HG02885 (cell line): ENCODE measurements at regions not wholly inside any gene's neighbourhood (a gene's known extent, or its start where the extent isn't known, plus 50 kb on each side); places are given as distances from the start of the nearest gene placed in this dataset.
"Not testable (repeated sequence)": the region's sequence is repeated elsewhere in the genome, so short reads cannot be mapped to it uniquely, and the experiment has no call there.

Experiments
- ATAC-seq: cut with Tn5 transposase; IDR thresholded peaks from one replicate; pipeline ENCODE4 v1.9.1; 2021; ENCODE audit warnings: mild to moderate bottlenecking; ENCODE audit not compliant: unreplicated experiment, poor library complexity

DNA sequence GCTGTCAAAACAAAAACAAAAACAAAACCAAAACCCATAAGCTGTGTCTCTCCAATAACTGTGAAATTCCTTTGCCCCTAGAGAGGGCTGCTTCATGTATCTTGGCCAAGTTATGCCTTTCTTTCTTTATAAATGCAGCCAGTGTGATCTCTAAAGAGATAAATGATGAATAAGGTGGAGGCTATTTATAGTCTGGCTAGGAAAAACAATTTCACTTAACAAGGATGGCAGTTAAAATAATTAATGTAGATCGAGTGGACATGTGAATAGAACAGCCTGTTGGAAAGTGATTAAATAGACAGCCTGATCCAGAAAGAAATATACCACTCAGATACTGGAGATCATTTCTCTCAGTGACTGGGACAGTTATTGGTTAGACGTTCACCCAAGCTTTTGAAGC is 1666.9 kb upstream of the CELF4 start:
- no peak for ATAC-seq

DNA sequence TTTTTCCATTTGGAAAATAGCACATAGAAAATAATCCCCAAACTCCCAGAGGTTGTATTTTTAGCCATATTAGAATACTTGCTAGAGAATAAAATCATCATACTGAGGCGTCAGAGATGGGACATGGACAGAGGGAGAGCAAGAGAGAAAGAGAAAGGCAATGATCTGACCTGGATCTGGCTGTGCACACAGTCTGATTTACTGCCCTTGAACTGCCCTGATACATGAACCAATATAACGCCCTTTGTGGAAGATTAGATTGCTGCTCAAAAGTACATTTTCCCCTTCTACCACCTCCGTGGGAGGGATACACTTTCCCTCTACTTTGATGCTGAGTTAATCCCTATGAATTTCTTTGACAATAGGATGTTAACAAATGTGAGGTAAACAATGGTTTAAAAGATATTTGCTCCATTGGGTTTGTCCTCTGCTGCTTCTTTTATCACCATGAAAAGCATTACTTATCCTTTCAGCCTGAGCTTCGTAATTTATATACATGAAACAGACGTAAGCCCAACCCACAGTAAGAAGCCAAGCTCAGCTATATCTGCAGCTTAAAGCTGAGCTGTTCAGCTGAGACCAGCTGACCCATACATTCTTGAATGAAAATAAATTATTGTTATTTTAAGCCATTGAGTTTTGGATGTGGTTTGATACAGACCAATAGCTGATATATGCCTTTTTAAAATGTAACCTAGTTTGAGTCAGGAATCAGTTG is 1664.6 kb upstream of the CELF4 start:
- ATAC-seq = no peak

DNA sequence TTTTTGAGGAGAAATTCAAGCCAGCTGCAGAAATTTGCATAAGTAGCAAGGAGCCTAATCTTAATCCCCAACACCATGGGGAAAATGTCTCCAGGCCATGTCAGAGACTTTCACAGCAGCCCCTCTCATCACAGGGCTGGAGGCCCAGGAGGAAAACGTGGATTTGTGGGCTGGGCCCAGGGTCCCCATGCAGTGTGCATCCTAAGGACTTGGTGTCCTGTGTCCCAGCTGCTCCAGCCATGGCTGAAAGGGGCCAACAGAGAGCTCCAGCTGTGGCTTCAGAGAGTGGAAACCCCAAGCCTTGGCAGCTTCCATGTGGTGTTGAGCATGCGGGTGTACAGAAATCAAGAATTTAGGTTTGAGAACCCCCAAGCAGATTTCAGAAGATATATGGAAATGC is 1662.2 kb upstream of the CELF4 start:
- not testable (repeated sequence) for ATAC-seq

DNA sequence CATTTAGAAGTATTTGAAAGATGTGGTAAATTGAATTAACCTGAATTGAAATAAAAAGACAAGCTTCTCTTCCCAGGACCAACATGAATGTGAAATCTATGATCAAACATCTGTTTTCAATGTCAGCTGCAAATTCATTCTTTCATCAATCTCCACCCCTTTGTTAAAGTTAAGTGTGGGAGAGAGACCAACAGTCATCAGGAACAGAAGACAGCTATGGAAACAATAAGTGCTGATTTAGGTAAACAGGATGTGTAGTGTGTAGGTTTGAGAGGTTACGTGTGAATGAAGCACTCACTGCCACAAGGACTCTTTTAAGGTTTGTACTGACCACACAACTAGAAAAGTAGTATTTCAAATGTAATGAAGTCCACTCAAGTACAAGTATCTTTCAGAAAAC is 1659.8 kb upstream of the CELF4 start:
- no peak for ATAC-seq

DNA sequence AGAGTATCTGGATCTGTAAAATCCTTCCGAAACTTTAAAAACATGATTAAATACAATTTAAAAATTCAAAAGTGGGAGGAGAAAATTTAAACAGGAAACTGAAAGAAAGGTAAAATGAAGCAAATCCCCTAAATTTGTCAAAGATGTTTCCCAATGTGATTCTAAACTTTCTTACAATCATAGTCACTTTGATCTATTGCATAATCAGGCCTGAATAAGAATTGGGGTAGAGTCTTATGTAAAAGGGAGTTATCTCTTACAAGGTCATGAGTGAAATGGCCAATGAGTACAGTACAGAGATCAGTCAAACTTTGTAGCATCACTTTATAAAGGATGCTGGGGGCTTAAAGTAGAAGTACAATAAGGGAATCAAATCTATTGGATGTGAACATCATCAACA is 1657.7 kb upstream of the CELF4 start:
- ATAC-seq = no peak

DNA sequence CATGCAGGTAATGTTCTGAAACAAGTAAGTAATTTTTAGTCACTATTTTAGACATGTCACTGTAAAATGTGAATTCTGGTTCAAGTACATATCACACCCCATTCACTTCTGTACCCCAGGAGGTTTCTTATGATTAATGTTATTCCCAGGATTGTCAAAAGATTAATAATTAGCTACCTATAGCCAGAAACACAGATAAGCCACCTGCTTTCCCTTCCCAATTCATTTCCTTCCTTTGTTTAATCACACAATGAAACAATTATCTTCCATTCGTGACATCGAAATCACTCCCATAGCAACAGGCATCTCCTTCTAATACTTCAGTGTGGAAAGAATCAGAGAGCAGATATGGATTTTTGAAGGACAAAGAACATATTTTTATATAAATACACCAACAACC is 1650.3 kb upstream of the CELF4 start:
- no peak for ATAC-seq

DNA sequence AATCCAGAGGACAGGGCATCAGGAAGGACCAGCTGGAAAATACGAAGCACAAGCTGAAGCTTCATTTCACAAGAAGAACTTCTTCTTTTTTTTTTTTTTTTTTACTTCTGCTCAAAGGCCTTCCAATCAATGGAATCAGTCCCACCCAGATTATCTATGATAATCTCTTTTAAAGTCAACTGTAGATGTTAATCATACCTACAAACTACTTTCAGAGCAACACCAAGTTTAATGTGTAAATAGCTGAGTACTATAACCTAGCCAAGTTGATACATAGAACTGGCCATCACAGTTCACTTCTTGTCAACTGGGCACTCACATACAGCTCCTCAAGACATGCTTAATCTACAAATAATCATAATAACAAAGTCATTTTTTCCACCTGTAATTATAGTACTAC is 1645.9 kb upstream of the CELF4 start:
- no peak for ATAC-seq

DNA sequence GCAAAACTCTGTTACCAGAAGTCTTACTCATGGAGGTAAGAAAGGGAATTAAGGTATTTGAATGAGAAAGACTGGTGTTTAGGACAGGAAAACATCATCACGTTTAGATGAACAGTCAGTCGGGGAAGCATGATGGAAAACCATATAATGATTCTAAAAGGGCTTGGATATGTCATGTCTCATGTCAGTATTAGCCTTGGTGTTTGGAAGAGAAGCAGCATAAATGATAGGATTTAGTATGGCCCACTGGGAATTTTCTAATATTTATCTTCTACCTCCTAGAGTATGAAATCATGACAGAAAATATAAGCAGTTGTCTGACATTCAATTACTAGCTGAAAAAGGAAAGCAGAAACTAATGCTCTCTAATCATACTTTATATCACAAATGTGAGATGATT is 1643.6 kb upstream of the CELF4 start:
- no peak for ATAC-seq

DNA sequence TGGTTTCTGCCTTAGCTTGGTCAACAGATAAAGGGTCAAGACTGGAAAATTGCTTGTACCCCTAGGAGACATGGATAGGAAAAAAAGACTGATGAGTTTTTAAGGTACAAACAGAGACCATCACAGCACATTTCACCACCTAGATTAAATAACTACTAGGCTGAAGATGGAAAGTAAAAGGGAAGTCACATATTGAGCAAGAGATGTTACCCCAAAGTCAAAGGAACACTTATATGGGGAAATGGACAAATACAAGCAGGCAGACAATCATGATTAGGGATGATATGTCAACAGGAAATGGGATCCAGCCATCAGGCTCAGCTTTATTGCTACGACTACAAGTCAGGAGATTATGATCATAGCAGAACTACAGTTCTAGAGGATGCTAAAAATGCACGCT is 1643.1 kb upstream of the CELF4 start:
- no peak for ATAC-seq

DNA sequence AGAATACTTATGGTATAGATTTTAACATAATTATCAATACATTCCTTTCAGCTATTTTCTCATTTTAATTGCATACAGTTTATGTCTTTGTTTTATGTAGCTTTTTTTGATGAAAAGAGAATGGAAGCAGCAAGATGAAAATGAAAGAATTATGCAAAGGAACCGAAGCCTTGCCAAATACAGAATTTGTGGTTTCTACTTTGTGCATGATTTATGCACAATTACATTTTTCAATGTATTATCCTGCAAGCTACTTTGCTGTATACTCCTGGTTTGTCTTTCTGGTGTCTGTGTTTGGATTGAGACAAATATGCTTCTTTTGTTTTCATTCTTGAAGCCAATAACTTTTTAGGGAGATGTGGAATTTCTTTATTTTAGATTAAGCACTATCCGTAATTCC is 1642.6 kb upstream of the CELF4 start:
- no peak for ATAC-seq

DNA sequence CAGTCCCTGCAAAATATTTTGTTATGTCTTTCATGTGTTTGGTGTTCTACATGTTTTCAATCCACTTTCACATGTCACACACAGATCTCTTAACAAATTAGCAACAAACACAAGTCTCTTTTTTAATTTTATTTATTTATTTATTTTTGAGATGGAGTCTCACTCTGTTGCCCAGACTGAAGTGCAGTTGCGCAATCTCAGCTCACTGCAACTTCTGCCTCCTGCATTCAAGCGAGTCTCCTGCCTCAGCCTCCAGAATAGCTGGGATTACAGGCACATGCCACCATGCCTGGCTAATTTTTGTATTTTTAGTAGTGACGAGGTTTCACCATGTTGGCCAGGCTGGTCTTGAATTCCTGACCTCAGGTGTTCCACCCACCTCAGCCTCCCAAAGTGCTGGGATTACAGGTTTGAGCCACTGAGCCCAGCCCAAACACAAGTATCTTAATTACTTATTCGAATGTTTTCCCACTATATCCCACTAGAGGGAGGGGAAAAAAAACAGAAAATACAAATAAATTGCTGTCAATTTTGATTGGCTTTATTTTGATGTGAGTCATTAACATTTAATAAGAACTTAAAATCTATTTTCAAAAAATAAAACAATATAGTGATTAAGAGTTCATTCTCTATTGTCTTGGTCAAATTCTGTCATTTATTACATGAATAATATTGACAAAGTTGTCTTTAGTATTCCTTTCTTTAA is 1641.0 kb upstream of the CELF4 start:
- ATAC-seq = not testable (repeated sequence)

DNA sequence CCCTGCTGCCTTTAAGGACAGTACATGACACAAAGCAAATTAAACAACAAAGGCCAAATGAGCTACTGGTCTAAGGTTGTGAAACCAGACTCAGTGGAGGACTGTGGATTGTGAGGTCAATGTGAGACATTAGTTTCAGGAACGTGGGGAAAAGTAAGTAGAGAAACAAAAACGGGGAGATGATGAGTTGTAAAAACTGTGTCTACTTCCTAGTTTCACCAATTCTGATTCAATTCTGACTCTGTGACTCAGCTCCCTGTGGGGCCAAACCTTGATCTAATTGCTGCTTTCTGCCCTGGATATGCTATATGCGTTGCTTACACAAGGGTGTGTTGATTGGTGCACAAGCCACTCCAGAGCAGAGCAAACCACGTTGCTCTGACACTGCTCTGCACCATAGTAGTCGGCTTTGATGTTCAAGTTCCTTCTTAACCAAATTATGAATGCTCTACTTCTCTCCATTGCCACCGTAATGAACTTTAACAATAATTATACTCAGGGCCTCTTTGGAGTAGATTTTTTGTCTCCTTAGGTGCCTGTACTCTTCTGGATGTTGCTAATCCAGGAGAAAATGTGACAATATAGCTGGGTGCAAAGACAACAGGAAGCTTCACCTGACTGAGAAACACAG is 1640.1 kb upstream of the CELF4 start:
- ATAC-seq = no peak

DNA sequence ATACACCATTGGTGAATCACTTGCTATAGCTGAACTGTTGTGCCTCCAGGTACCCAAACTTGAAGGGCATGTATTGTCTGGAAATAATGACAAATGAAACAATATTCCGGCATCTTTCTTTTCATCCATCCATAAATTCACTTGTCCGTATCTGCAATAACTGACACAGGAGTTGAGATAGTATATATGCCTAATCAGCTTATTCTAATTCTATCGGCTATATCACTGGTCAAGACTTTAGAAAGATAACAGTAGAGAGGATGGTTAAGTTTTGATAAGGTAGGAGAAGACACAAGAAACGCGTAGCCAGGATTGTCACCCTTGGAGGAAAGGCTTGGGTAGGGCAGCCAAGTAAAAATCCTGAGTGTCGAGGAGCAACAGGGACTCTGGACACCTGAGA is 1634.6 kb upstream of the CELF4 start:
- no peak for ATAC-seq

DNA sequence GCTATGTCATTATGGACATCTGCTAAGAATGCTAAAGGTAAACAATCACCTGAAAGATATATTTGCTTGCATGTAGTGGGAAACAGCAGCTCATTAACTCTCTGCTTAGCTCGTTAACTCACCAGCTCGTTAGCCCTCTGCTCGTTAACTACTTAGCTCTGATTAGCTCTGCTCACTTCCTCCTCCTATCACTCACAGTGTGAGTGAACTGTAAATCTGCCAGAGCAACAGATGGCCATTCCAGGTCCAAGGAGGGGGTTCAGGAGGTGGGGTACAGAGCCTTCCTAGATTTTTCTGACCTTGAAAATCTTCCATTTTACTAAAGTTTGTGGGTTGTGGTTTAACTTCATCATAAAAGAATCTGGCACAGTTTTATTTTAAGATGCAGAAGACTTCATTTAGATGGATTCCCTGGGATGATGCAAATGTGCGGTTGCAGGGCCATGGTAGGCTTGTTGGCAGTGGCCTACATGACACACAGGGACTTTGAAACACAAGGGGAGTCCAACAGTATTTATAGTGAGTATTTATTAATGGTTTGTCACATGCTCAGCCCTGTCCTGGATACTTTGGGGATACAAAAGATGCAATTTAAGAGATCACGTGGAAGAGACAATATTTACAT is 1633.7 kb upstream of the CELF4 start:
- no peak for ATAC-seq

DNA sequence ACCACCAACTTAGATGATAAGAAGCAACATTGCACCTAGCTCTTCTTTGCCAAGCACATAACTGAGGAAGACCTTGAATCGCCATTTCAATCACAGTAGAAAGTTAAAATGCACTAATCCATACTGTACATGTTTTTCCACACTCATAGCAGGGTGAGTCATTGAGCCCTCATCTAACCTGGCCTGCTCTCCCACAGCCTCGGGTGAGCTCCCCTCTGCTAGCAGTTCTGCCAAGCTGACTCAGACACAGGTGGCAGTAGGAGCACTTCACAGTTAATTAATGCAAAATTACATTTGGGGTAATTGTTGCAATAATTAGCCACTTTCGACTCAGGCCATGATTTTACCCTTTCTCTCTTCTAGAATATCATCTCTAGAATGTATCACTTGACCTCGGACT is 1632.8 kb upstream of the CELF4 start:
- no peak for ATAC-seq

DNA sequence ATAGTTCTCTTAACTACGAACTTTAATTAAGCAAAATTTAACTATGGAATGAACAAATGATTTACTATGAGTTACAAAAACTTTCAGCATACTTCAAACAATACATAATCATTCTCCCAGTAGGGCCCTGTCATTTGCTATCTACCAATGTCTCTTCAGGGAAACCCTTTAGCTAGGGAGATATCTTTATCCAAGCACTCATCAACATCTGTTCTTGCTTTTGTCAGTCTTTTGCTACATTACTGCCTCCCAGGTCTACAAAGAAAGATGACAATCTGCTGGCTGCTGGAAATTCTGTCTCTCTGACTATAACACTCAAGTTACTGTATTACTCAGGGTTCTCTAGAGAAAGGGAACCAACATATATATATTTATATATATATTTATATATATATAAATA is 1626.3 kb upstream of the CELF4 start:
- ATAC-seq = no peak

DNA sequence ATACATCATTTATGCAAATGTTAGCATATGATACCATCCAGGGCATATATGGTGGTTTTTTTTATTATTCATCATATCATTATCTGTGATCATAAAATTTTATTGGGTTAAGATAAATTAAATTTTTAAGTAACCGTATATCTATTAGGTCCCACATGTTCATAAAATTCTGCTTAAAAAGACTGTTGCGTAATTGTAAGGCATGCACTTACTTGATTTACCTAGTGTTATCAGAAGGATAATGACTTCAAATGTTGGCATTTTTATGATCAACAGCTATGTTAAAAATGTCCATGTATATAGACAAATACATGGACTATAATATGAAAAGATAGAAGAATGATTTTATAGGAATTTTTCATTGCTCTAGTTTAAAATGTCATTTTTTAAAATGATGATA is 1625.5 kb upstream of the CELF4 start:
- no peak for ATAC-seq

DNA sequence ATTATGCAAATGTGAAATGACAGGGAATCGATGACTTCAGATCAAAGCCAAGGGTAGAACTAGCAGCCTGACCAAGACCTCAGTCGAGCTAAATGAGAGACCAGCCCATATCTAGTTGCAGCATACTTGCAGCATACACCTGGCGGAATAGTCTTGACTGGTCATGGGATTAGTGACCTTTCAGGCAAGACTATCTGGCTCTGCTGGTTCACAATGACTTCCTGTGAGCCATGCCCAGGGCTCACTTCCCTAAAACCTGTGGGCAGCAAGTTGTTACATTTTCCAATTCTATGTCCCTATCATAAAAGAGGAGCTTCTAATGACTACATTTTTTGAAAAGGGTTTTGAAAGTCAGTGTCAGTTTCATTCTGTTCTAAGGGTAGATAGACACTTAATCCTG is 1624.9 kb upstream of the CELF4 start:
- no peak for ATAC-seq

DNA sequence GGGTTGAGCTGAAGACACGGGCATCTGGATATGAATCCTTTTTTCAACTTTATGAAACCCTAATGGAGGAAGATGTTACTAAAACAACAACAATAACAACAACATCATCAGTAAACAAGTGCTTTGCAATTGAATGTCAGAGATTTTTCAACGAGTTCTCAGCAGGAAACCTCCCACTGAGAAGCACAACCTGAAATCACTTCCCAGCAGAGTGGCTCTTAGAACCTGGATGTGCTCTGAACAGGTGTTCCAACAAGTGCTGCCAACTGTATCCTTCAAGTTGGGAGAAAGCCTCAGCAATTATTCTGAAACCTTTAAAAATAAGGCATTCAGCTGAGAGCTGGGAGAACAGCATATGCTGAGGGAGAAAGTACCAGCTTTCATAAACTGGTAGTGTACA is 1622.7 kb upstream of the CELF4 start:
- ATAC-seq = no peak

DNA sequence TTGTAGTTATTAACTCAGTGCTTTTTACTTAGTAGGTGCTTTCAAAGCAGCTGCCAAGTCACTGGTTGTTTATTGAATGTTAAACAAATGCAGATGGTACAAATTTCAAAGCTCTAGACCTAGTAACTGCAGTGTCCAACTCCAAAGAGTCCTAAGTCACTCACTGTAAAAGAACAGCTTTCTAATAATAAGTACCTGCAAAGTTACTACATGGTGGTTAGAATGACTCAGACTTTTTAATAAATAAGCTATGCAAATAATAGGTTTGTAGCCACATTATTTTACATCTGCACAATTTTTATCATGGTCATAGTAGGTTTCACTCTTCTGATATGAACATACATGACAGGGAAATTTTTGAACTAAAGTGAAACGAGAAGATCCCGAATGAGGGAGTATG is 1620.4 kb upstream of the CELF4 start:
- ATAC-seq = no peak

DNA sequence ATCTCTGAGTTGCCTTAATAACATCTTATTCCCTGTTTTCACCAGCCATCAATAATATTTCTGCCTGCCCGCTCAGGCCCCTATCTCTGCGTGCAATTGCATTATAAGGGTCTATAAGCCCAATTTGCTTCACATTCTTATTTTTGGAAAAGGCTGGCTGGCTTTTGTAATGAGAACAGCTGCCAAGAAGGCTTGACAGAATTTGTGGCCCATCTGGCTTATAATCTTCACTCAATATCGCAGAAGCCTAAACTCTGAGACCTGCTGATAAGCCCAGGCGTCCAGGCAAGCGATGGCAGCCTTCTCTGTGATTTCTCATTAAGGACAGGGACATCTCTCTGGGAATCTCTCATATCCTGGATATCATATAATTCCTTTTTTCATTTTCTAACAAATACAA is 1618.6 kb upstream of the CELF4 start:
- no peak for ATAC-seq
